Lung (tissue), 11 donors: ENCODE measurements at regions not wholly inside any gene's neighbourhood (a gene's known extent, or its start where the extent isn't known, plus 50 kb on each side); places are given as distances from the start of the nearest gene placed in this dataset.

ENCODE experiments used
- ATAC-seq: fragments of 200-7000 bp; cut with Tn5 transposase; one replicate; pipeline ENCODE4 v1.9.1; 2020; ENCODE audit warnings: moderate number of reproducible peaks; ENCODE audit not compliant: insufficient read depth, low FRiP score
- DNase-seq, 3 donors: peaks; one replicate each; pipeline ENCODE4 v3.0.0-alpha.2; 2013 to 2017
- H3K27ac ChIP-seq, 2 donors: one replicate each; pipeline ENCODE4 v1.5.1; 2013; ENCODE audit warnings: mild to moderate bottlenecking in 2 of 2, moderate library complexity in 2 of 2, control low read depth in 1 of 2, inconsistent platforms in 1 of 2, low read depth in 1 of 2, low read length in 1 of 2
- H3K27me3 ChIP-seq, 3 donors: one replicate each; pipeline ENCODE4 v1.5.1; 2013; ENCODE audit warnings: low read length in 2 of 3; ENCODE audit not compliant: control insufficient read depth in 3 of 3, insufficient read depth in 3 of 3
- H3K36me3 ChIP-seq, 4 donors: one replicate each; pipeline ENCODE4 v1.5.1; 2013; ENCODE audit warnings: low read length in 4 of 4, mild to moderate bottlenecking in 1 of 4, moderate library complexity in 1 of 4; ENCODE audit not compliant: control insufficient read depth in 4 of 4, insufficient read depth in 4 of 4
- H3K4me1 ChIP-seq, 5 donors: one replicate each; pipeline ENCODE4 v1.5.1; 2013; ENCODE audit warnings: low read length in 5 of 5, mild to moderate bottlenecking in 2 of 5, moderate library complexity in 1 of 5; ENCODE audit not compliant: control insufficient read depth in 5 of 5, insufficient read depth in 5 of 5
- H3K4me3 ChIP-seq: one replicate; pipeline ENCODE4 v1.5.1; 2013; ENCODE audit warnings: mild to moderate bottlenecking, control low read depth, moderate library complexity
- H3K9ac ChIP-seq, 2 donors: one replicate each; pipeline ENCODE4 v1.5.1; 2013; ENCODE audit warnings: low read length in 2 of 2, control low read depth in 1 of 2; ENCODE audit not compliant: insufficient read depth in 1 of 2
- H3K9me3 ChIP-seq, 4 donors: one replicate each; pipeline ENCODE4 v1.5.1; 2013; ENCODE audit warnings: low read length in 3 of 4, mild to moderate bottlenecking in 1 of 4, moderate library complexity in 1 of 4; ENCODE audit not compliant: control insufficient read depth in 4 of 4, insufficient read depth in 3 of 4
- WGBS, 2 donors: extraction: QIAGEN DNeasy Blood & Tissue Kit; methylation state at CpG; one replicate each; pipeline ENCODE4 v1.1.7; 2013; 5-methylcytosine and 5-hydroxymethylcytosine counted together
- TF ChIP-seq, protein P1 (sequence below): IDR thresholded peaks from 2 replicates; pipeline ENCODE4 v1.5.1; 2012; ENCODE audit warnings: mild to moderate bottlenecking; ENCODE audit errors: control extremely low read depth, extremely low read depth
- donor health status: control.
- donor health status: control.
- donor health status: Bipolar disorder and iron deficiency.
- donor health status: healthy.
- donor health status: DM: yes; HTN: yes; CAD: no.

DNA sequence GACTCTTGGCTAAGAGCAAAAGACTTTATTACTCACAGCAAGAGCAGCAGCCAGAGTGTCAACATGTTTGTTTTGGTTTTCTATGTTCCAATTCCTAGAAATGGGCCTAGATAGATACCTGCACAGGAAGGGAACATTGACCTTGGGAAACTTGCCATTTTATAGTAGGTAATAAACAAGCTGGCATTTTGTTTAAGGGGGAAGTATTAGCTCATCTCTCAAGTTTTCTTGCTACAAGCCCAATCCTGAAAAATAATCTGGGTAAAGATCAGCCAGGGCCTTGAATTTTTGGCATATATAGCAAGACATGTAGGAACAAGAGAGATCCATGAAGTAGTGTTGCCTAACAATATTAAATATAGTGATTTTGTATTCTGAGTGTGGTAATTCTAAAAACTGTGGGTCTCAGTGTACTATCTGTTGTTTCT, 51.4 kb upstream of the RGL1 start:
- TF ChIP-seq, protein P1, sequence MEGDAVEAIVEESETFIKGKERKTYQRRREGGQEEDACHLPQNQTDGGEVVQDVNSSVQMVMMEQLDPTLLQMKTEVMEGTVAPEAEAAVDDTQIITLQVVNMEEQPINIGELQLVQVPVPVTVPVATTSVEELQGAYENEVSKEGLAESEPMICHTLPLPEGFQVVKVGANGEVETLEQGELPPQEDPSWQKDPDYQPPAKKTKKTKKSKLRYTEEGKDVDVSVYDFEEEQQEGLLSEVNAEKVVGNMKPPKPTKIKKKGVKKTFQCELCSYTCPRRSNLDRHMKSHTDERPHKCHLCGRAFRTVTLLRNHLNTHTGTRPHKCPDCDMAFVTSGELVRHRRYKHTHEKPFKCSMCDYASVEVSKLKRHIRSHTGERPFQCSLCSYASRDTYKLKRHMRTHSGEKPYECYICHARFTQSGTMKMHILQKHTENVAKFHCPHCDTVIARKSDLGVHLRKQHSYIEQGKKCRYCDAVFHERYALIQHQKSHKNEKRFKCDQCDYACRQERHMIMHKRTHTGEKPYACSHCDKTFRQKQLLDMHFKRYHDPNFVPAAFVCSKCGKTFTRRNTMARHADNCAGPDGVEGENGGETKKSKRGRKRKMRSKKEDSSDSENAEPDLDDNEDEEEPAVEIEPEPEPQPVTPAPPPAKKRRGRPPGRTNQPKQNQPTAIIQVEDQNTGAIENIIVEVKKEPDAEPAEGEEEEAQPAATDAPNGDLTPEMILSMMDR: no peak
- DNase-seq (no peak), ATAC-seq (no peak)
- H3K4me3 ChIP-seq: no peak overlapping the region
- no peak overlapping the region for H3K9ac ChIP-seq
- peaks cover 0 to 14% (median 0%) of the 10 kb centered on the region in 5 donors for H3K4me1 ChIP-seq
- no peaks in the 10 kb centered on the region for H3K36me3 ChIP-seq
- peaks cover 0 to 4% (median 1%) of the 10 kb centered on the region in 4 donors for H3K9me3 ChIP-seq
- no peak overlapping the region for H3K27ac ChIP-seq
- no peaks in the 10 kb centered on the region for H3K27me3 ChIP-seq

DNA sequence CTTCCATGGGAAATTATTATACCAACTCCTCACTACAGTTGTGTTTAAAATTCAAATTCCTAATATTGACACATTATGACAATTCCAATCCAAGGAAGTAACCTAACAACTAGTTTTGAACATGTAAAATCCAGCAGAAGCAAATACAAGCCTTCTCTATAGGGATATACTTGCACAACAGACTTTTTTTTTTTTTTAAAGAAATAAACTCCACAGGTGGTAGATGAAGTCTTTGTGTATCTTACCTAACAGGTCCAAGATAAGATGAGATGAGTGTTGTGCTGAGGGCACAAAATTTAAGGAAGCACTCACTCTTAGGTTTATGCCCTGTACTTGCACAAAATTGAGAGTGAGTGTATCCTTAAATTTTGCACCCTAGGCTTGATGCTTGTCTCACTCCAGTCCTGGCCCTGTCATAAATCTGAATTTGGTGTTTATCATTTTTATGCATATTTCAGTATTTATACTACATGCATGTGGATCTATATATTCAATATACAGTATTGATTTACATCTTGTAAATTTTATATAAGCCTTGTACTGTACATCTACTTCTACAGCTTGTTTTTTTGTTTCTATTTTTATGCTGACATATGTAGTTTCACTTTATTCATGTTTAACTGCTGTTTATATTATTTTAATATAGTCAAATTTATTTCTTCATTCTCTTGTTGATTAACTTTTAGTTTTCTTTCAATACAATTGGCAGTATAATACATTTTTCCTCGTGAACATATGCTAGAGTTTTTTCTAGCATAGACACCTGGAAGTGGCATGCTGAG, 60.6 kb upstream of the RGL1 start:
- Histone ChIP-seq H3K9ac (no peak overlapping the region), H3K4me1 (peaks cover 0 to 12% (median 5%) of the 10 kb centered on the region in 5 donors), H3K4me3 (no peak overlapping the region), H3K9me3 (peaks cover 0 to 3% (median 0%) of the 10 kb centered on the region in 4 donors), H3K36me3 (peaks cover 0 to 6% (median 0%) of the 10 kb centered on the region in 4 donors), H3K27me3 (no peaks in the 10 kb centered on the region), H3K27ac (no peak overlapping the region)
- ATAC-seq (no peak), DNase-seq (no peak)
- 84 to 91% methylated on average over 1 of the region's 1 CpG for WGBS, 2 donors
- TF ChIP-seq, protein P1: no peak

DNA sequence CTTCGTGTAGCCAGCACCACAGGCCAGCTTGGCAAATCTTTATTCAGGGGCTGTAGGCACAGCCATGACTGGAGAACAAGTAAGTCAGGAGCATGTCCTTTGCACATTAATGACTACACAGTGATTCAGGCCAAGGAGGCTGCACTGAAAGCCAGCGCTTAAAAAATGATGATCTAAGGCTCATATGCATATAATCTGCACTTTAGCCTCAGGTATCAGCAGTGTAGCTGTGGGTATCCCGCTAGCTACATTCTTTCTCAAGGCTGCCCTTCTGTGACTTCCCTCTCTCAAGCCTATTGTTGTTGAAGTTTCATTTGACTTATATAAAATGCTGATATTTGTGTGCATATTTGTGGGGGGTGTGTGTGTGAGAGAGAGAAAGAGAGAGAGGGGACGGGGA, 62.6 kb upstream of the RGL1 start:
- peaks cover 0 to 6% (median 0%) of the 10 kb centered on the region in 4 donors for H3K36me3 ChIP-seq
- H3K27ac ChIP-seq: no peak overlapping the region
- H3K9me3 ChIP-seq: peaks cover 0 to 3% (median 0%) of the 10 kb centered on the region in 4 donors
- H3K4me3 ChIP-seq: no peak overlapping the region
- ATAC-seq (no peak), DNase-seq (no peak)
- no peaks in the 10 kb centered on the region for H3K27me3 ChIP-seq
- no peak overlapping the region for H3K9ac ChIP-seq
- TF ChIP-seq, protein P1: no peak
- 91 to 93% methylated on average over 4 of the region's 4 CpGs for whole genome bisulfite sequencing, 2 donors
- H3K4me1 ChIP-seq: peaks cover 2 to 21% (median 6%) of the 10 kb centered on the region in 5 donors
